Activated CD8-positive, alpha-beta memory T cell treated with anti-CD3 and anti-CD28 coated beads for 4 hours (primary cell): ENCODE measurements at regions not wholly inside any gene's neighbourhood (a gene's known extent, or its start where the extent isn't known, plus 50 kb on each side); places are given as distances from the start of the nearest gene placed in this dataset.
"Not testable (repeated sequence)": the region's sequence is repeated elsewhere in the genome, so short reads cannot be mapped to it uniquely, and the experiment has no call there.

Experiments
- DNase-seq, 2 donors: peaks; one replicate each; pipeline ENCODE4 v3.0.0-alpha.2; 2020; ENCODE audit warnings: low read depth in 2 of 2

DNA sequence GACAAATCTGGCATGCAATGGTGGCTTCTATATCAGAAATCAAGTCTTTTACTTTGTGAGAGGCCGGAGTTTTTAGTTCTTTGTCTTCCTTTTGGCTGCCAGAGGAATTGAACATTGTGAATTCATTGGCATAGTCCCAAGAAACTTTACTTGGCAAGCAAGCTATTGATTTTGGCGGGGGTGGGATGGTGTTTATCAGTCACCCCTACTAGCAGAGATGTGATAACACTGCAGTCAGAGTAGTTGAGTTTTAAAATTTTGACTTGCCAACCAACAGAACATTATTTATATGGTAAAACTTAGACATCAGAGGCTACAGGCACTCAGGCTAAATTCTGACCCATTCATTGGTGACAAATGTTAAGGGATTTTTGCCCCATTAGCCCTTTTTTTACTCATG, 129.7 kb downstream of the FAM72C start:
- not testable (repeated sequence) for DNase-seq

- not testable (repeated sequence) for DNase-seq
Observed at GRCh38 chr1:143839182-143839581, 132.6 kb downstream of the FAM72C start.

DNA sequence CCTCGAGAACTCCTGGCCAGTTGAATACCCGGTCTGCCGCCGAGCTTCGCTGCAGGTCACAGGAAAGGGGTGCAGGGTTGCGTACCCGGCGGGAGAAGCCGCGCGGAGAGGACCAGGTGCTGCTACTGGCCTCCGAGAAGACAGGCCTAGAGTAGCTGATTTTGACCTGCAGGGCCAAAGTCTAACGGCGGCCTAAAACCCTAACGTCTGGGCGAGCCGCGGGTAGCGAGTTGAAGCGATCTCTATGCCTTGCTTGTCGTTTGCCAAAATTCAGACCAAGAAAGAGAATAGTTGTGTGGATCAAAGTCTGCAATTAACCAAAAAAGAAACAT, 133.2 kb downstream of the FAM72C start:
- not testable (repeated sequence) for DNase-seq

GRCh38 chr1:143837924-143838597, 133.7 kb downstream of the FAM72C start:
- DNase-seq = not testable (repeated sequence)

DNA sequence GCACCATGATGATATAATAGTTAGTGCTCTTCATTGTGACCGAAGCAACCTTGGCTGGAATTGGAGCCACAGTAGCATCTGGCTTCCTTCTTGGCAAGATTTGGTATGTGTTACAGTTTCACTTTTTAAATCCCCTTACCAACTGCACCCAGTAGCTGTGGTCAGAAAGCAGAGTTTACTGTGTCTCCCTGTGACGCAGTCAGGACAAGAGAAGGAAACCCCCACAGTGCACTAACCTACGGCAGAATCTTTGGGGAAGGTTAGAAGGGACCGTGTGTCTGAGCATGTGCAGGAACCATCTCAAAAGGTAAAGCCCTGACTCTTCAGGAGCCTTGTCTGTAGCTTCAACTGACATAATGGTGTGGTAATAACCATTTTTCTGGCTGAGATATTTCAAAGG, 138.4 kb downstream of the FAM72C start:
- not testable (repeated sequence) for DNase-seq

- not testable (repeated sequence) for DNase-seq
Observed at GRCh38 chr1:143832379-143832716, 139.4 kb downstream of the FAM72C start.

DNA sequence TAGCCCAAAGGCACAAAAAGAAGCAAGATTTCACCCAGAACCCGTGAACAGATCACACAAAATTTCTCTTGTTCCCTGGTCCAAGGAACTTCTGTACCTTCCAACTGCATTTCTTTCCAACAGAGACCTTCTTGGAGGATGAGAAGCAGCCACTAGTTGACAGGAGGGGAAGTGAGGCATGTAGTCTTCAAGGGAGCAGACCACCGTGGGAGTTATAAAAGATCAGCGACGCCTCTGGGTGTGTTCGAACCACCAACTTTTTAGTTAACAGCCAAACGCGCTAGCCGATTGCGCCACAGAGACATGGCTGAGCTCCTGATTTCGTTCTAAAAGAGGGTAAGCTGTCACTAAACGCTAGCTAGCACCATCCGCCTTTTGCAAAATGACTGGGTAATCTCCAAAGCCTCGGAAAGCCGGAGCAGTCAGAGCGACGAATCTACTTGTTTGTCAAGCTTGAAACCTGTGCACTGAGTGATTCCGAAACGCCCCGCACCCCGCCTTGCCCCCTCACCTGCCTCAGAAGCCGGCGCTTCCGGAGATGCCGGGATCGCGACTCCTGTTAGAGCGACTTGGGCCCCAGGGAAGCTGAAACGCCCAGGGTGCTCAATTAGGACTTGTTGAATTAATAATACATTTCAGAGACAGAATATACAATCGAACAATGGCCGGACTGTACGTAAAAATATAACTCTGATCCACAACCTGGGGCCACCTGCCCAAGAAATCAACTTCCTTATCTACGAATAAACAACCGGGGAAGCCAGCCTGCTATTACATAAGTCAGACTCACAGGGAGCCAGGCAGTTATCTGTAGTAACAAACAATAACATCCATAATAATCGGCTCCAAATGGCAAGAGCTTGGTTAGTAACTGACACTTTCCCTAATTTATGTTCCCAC, 140.1 kb downstream of the FAM72C start:
- not testable (repeated sequence) for DNase-seq

DNA sequence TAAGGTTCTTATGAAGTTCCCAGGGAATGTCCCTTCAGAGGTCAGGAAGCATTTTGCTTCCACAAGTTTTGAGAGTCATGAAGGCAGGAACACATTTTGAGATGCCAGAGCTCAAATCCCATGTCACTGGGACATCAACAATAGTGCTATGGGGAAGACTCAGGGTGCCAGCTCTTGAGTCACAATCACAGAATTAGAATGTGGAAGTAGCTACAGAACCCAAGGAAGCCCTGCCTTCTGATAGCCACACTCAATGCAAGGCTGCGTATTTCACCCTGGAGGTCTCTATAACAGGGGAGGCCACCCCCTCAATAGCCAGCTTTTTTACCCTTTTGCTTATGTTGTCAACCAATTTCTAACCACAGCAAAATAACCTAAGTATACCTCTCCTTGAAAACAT, 145.6 kb downstream of the FAM72C start:
- DNase-seq = not testable (repeated sequence)

DNA sequence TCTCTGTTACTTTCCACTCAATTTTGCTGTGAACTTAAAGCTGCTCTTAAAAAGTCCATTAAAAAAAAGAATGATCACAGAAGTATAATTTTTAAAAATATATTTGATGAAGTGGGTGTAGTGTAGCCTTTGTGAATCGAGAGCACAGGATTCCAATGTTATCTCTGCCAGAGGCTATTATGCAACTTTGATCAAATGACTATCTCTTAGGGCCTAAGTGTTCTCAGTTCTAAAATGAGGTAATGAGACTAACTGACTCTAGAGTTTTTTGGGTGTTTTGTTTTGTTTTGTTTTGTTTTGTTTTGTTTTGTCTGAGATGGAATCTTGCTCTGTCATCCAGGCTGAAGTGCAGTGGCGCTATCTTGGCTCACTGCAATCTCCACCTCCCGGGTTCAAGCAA, 147.5 kb downstream of the FAM72C start:
- DNase-seq = not testable (repeated sequence)

GRCh38 chr1:143820058-143820457, 151.7 kb downstream of the FAM72C start:
- DNase-seq = not testable (repeated sequence)

- not testable (repeated sequence) for DNase-seq
Observed at GRCh38 chr1:143816369-143816768, 155.4 kb downstream of the FAM72C start.

DNA sequence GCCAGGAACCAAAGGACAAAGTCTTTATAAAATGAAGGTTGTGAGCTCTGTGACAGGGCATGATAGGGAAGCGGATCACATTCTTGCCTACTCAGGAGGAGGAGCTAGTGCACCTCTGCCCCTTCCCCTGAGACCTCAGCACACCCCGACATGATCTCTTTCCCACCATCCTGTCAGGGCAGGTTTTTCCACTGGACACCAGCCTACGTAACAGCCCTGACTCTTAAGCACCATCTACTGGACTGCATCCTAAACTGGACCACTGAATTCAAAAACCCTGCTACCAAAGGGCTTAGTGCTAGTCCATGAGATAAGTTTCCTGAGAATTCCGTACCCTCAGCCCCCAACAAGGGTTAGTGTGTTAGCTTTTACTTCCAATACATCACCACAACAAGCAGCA, 166.4 kb downstream of the FAM72C start:
- not testable (repeated sequence) for DNase-seq

DNA sequence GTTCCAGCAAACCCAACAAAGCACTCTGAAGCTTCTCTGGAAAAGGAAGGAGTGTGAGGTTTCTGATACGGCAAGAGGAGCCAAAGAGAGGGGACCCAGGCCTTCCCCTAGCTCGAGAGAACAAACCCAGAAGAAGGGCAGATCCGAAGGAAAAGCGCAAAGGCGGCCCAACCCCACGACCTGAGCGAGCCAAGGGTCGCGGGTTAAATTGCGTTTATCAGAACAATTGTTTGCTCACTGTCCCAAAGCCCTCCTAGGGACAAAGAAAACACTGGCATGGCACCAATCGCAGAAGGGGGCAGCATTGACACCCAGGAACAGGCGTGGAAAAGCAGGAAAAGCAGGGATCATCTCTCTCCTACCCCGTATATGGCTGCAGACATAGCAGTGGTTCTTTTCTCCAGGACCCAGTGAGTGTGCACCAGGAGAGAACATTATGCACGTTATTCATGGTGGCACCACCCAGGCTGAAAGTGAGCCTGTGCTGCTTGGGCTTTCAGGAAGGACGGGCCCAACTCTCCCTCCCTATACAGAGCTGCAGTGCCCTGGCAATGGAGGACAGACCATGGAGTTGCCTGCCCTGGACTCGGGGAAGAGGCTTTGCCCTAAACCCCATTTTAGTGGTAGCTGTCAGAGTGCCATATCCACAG, 167.0 kb downstream of the FAM72C start:
- not testable (repeated sequence) for DNase-seq

- not testable (repeated sequence) for DNase-seq
Observed at GRCh38 chr1:143803927-143804411, 167.8 kb downstream of the FAM72C start.

DNA sequence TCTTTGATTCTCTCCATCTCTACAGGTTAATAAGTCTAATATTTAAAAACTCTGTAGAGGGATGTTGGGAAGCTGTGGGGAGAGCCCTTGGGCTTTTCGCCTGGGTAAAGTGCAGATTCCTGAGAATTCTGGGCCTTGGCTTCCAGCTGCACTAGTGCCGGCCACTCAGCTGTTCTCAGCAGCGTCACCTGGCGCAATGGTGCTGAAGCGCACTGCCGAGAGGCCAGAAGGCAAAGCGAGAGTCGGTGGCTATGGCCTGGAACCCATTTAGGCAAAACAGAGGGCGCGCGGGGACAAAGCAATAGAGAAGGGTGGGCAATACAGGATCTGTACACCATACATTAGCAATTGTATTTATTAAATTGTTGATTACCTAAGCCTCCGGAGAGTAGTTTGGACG, 168.7 kb downstream of the FAM72C start:
- DNase-seq = not testable (repeated sequence)

DNA sequence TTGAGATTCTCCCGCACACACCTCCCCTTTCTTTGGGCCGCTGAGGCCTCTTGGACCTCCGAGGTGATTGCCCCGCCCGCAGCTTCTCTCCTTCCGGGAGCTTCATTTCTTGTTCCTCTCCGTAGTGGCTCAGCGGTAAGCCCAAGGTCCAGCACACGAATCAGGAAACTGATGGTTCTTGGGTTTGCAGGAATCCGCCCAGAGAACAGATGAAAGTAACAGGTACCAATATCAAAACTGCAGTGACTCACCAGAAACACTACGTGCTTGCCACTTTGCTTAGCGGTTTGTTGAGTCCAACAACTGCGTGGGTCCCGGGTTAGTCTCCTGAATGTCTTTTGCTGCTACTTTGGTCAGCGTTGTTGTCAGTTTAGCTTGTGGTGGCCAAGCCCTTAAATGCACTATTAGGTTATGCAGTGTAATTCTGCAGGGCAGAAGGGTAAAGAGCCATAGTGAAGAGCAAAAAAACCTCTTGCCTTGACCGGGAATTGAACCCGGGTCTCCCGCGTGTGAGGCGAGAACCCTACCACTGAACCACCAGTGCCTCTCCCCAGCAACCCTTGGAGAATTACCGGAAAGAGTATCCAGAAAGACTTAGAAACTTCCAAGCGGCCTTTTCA, 172.1 kb downstream of the FAM72C start:
- not testable (repeated sequence) for DNase-seq

DNA sequence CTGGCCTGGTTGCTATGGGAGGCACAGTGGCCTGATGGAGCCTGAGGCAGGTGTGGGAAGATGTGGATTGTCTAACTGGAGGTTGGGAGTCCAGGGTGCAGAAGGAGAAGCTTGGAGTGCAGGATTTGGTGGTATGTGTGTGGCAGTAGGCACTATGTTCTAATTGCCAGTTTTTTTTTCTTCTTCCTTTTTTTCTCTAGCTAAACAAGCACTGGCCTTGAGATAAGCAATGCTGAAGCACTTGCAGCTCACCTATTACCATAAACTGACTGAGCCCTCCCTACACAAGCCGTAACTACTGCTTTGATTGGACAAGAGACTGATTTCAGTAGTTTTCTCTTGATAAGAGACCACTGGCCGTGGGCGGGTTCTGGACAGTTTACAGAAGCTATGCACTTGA, 175.4 kb downstream of the FAM72C start:
- not testable (repeated sequence) for DNase-seq

- DNase-seq = not testable (repeated sequence)
Observed at GRCh38 chr1:143792047-143792937, 179.5 kb downstream of the FAM72C start.

DNA sequence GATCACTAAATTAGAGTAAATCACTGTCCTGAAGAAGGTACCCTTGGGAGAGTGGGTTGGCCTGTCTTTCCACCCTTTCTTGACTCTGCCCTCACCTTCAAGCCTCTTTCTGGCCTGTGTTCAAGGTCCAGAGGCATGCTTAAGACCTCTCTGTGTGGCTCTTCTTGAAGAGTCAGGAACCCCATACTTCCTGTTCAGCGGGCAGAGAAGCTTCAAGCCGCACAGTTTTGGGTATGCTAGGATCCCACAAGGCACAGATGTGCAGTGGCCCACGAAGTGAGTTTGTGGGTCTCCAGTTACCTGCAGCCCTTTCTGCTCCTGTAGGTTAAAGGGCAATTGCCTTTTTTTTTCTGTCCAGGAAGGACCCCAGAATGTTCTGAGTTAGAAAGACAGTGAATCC, 185.4 kb downstream of the FAM72C start:
- not testable (repeated sequence) for DNase-seq

- DNase-seq = not testable (repeated sequence)
Observed at GRCh38 chr1:143785883-143786282, 185.9 kb downstream of the FAM72C start.
